ENCODE measurements at regions not wholly inside any gene's neighbourhood (a gene's known extent, or its start where the extent isn't known, plus 50 kb on each side); places are given as distances from the start of the nearest gene placed in this dataset.
"Not testable (repeated sequence)": the region's sequence is repeated elsewhere in the genome, so short reads cannot be mapped to it uniquely, and the experiment has no call there.

DNA sequence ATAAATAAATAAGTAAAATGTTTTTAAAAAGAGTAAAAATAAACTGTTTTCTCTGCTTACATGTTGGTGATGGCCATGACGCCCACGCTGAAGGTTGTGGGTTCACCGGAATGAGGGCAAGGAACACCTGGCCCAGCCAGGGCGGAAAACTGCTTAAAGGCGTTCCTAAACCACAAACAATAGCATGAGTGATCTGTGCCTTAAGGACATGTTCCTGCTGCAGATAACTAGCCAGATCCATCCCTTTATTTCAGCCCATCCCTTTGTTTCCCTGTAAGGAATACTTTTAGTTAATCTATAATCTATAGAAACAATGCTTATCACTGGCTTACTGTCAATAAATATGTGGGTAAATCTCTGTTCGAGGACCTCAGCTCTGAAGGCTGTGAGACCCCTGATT lies 63.3 kb upstream of the CEP78 start:
- H3K36me3 Mint-ChIP-seq (ENCODE audit: low read depth); POLR2A ChIA-PET; H3K27me3 Mint-ChIP-seq; DNase-seq; H3K27ac Mint-ChIP-seq; intact Hi-C loops (cut with DNase I, micrococcal nuclease); H3K9me3 Mint-ChIP-seq (ENCODE audit: low read depth); H3K4me1 Mint-ChIP-seq; CTCF ChIA-PET; ATAC-seq; H3K4me3 Mint-ChIP-seq: not testable (repeated sequence)

DNA sequence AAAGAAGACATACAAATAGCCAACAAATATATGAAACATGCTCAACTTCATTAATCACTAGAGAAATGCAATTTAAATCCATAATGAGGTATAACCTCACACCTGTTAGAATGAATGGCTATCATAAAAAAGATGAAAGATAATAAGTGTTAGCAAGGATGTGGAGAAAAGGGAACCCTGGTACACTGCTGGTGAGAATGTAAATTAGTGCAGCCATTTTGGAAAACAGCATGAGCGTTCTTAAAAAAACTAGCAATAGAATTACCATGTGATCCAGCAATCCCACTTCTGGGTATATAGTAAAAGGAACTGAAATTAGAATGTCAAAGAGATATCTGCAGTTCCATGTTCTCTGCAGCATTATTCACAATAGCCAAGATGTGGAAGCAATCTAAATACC lies 64.2 kb upstream of the CEP78 start:
- no peak overlapping the region for H3K4me3 Mint-ChIP-seq
- H3K36me3 Mint-ChIP-seq (ENCODE audit: low read depth) = no peaks in the 10 kb centered on the region
- ChIA-PET CTCF (no interaction called here), POLR2A (no interaction called here)
- no peak overlapping the region for H3K27ac Mint-ChIP-seq
- ATAC-seq (no peak), DNase-seq (no peak)
- no peaks in the 10 kb centered on the region for H3K27me3 Mint-ChIP-seq
- no peaks in the 10 kb centered on the region for H3K4me1 Mint-ChIP-seq
- intact Hi-C loops (cut with DNase I, micrococcal nuclease) = no loop called here
- no peaks in the 10 kb centered on the region for H3K9me3 Mint-ChIP-seq (ENCODE audit: low read depth)

DNA sequence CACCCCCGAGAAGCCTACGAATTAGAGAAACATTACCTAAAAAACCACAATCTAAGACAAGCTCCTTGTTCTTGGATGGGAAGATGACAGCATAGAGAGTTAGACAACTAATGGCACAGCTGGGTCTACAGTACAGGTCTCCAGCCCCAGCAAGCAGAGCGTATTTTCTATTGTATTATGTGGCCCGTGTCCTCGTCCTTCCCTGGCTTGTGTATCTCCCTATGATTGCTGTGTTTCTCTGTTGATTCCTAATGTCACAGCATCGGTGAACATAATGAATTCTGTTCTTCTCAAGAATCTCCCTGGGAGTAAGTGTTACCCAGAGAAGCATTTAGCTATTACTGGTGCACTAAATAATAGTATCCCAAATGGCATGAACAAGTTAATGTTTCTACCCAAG lies 66.8 kb upstream of the CEP78 start:
- H3K4me1 Mint-ChIP-seq = no peaks in the 10 kb centered on the region
- intact Hi-C loops (cut with DNase I, micrococcal nuclease) = no loop called here
- H3K9me3 Mint-ChIP-seq (ENCODE audit: low read depth) = peaks cover 4% of the 10 kb centered on the region
- ChIA-PET POLR2A (no interaction called here), CTCF (interaction anchor here (1.7 kb wide), 1 partner anchor 134 kb away, joined by 4 read pairs; no protein-coding TSS in a partner anchor)
- H3K36me3 Mint-ChIP-seq (ENCODE audit: low read depth) = no peaks in the 10 kb centered on the region
- ATAC-seq (no peak), DNase-seq (no peak)
- H3K4me3 Mint-ChIP-seq = no peak overlapping the region
- H3K27me3 Mint-ChIP-seq = no peaks in the 10 kb centered on the region
- no peak overlapping the region for H3K27ac Mint-ChIP-seq

DNA sequence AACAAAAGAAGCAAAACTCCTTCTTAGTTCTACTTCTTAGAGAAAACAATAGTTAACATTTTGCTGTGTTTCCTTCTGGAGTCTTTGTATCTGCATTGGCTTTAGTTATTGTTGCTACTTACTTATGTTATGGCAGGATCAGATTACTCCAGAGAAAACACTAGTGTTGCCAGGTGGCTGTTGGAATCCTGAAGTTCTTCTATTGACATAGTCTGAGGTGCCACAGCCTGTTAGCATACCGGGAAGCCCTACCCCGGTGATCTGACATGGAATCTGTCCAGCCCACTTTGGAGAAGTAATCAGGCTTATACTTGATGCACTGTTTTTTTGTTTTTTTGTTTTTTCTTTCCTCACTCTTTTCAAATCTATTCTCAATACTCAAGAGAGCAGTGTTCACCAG lies 68.5 kb upstream of the CEP78 start:
- H3K4me1 Mint-ChIP-seq = no peaks in the 10 kb centered on the region
- ChIA-PET POLR2A (no interaction called here), CTCF (no interaction called here)
- ATAC-seq = no peak
- no peak overlapping the region for H3K4me3 Mint-ChIP-seq
- H3K27ac Mint-ChIP-seq = no peak overlapping the region
- intact Hi-C loops (cut with DNase I, micrococcal nuclease) = no loop called here
- peaks cover 13% of the 10 kb centered on the region for H3K9me3 Mint-ChIP-seq (ENCODE audit: low read depth)
- H3K36me3 Mint-ChIP-seq (ENCODE audit: low read depth) = peaks cover 3% of the 10 kb centered on the region
- DNase-seq = no peak
- peaks cover 2% of the 10 kb centered on the region for H3K27me3 Mint-ChIP-seq

DNA sequence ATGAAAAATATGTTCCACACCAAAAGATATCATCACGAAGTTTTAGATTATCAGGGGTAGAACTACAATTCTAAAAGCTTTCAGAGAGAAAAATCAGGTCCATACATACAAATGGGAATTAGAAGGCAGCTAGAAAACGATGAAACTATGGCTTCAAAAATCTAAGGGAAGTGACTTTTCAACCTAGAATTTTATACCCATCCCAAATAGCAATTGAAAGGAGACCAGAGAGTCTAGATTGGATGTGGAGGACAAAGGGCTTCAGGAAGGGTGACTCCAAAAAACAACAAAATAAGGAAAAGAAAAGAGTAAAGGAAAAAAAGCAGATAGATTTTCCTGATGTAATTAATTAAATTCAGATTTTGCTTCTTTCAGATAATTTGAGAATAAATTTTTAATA lies 72.0 kb upstream of the CEP78 start:
- Mint-ChIP-seq H3K4me1 (no peaks in the 10 kb centered on the region), H3K36me3 (ENCODE audit: low read depth) (peaks cover 3% of the 10 kb centered on the region), H3K27ac (no peak overlapping the region), H3K27me3 (peaks cover 2% of the 10 kb centered on the region), H3K9me3 (ENCODE audit: low read depth) (peaks cover 13% of the 10 kb centered on the region), H3K4me3 (no peak overlapping the region)
- intact Hi-C loops (cut with DNase I, micrococcal nuclease) = no loop called here
- ATAC-seq (no peak), DNase-seq (no peak)
- ChIA-PET CTCF (no interaction called here), POLR2A (no interaction called here)

DNA sequence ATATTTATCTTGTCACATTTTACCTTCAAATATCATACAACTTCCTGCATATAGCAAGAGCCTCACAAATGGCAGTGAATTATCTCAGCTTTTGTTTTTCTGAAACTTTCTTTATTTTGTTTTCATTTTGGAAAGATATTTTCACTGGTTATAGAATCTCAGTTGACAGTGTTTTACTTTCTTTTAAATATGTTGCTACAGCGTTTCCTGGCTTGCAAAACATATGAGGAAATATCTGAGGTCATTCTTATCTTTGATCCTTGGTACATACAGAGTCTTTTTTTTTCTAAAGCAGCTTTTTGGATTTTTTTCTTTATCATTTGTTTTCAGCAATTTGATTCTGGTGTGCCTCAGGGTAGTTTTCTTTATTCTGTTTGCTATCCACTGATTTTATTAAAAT lies 77.6 kb upstream of the CEP78 start:
- H3K27me3 Mint-ChIP-seq = no peaks in the 10 kb centered on the region
- no peak overlapping the region for H3K27ac Mint-ChIP-seq
- H3K9me3 Mint-ChIP-seq (ENCODE audit: low read depth) = peaks cover 8% of the 10 kb centered on the region
- intact Hi-C loops (cut with DNase I, micrococcal nuclease) = no loop called here
- DNase-seq (no peak), ATAC-seq (no peak)
- no peaks in the 10 kb centered on the region for H3K4me1 Mint-ChIP-seq
- H3K36me3 Mint-ChIP-seq (ENCODE audit: low read depth) = no peaks in the 10 kb centered on the region
- ChIA-PET POLR2A (no interaction called here), CTCF (no interaction called here)
- H3K4me3 Mint-ChIP-seq = no peak overlapping the region

DNA sequence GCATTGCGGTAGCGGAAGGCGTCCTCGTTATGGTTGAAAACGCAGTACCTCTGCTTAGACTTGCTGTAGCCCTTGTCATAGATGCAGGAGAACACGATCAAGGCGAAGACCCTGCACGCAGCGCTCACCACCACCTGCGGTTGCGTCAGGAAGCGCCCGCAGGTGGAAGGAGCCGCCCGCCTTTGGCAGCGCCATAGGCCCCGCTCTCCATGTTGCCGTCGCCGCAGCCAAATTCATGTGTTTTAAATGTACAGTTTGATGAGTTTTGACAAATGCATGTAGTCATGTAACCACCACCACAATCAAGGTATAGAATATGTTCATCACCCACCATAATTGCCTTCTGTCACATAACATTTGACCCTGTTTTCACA lies 84.9 kb upstream of the CEP78 start:
- ChIA-PET POLR2A (no interaction called here), CTCF (no interaction called here)
- no peaks in the 10 kb centered on the region for H3K9me3 Mint-ChIP-seq (ENCODE audit: low read depth)
- no peak for ATAC-seq
- no peaks in the 10 kb centered on the region for H3K27me3 Mint-ChIP-seq
- no peak overlapping the region for H3K4me3 Mint-ChIP-seq
- intact Hi-C loops (cut with DNase I, micrococcal nuclease) = no loop called here
- H3K36me3 Mint-ChIP-seq (ENCODE audit: low read depth) = no peaks in the 10 kb centered on the region
- no peak overlapping the region for H3K27ac Mint-ChIP-seq
- H3K4me1 Mint-ChIP-seq = no peaks in the 10 kb centered on the region
- DNase-seq = no peak

DNA sequence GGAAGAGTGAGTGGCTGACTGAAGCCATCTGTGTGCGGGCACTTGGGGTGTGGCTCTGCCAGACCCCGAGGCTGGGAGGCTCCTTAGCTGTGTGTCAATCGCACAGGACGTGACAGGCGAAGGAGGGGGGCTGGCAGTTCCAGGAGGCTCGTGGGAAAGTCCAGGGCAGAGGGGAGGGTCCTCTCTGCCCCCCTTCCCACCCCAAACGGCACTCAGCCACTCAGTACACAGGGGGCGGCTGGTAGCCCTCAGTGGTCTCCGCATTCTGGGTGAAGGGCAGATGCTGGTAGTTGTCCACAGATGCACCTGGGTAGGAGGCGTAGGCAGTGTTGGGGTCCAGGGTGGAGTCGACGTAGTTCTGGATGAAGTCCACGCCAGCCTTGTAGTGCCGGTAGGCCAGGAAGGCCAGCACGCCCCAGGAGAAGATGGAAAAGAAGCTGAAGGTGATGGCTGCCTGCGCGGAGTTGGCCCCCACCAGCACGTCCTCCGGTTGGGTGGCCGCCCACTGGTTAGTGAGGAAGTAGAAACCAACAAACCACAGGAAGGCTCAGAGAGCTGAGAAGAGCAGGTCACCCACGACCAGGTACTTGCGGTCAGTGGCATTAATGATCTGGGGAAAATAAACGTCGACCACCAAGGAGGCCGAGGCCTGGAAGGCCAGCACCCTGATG lies 85.4 kb upstream of the CEP78 start:
- H3K4me1 Mint-ChIP-seq = no peaks in the 10 kb centered on the region
- ATAC-seq = no peak
- no peaks in the 10 kb centered on the region for H3K9me3 Mint-ChIP-seq (ENCODE audit: low read depth)
- intact Hi-C loops (cut with DNase I, micrococcal nuclease) = no loop called here
- DNase-seq = no peak
- no peak overlapping the region for H3K27ac Mint-ChIP-seq
- POLR2A ChIA-PET = interaction anchor here (0.7 kb wide), 1 partner anchor 862 kb away, joined by 4 read pairs; no protein-coding TSS in a partner anchor
- no peaks in the 10 kb centered on the region for H3K27me3 Mint-ChIP-seq
- H3K36me3 Mint-ChIP-seq (ENCODE audit: low read depth) = no peaks in the 10 kb centered on the region
- no peak overlapping the region for H3K4me3 Mint-ChIP-seq
- CTCF ChIA-PET = interaction anchor here (0.6 kb wide), 1 partner anchor 564 kb away, joined by 3 read pairs; no protein-coding TSS in a partner anchor

DNA sequence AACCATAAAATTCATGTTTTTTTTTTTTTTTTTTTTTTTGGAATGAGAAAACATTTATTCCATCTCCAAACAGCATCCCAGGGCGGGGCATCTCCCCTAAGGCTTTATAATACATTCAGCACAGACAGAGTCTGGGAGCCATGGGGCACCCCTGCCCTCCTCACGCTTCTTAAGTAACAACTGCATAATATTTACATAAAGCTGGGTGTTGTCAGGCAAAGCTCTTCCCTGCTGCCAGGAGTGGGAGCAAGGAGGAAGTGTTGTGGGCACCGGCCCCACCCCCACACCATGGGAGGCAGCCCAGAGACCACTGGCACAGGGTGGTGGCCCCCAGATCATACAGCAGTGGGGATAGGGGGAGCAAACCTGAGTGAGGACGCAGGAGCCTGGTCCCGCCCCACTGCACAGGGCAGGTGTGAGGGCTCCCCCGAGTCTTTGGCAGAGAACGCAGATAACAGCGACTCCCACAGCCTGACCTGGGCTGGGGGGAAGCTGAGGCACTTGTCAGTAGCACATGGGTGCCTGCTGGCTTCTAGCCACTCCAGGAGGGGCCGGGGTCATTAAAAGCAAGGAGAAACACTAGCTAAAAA lies 86.1 kb upstream of the CEP78 start:
- Mint-ChIP-seq H3K4me3 (no peak overlapping the region), H3K36me3 (ENCODE audit: low read depth) (no peaks in the 10 kb centered on the region), H3K9me3 (ENCODE audit: low read depth) (no peaks in the 10 kb centered on the region), H3K27me3 (no peaks in the 10 kb centered on the region), H3K27ac (no peak overlapping the region), H3K4me1 (no peaks in the 10 kb centered on the region)
- intact Hi-C loops (cut with DNase I, micrococcal nuclease) = no loop called here
- POLR2A ChIA-PET = interaction anchor here (0.7 kb wide), 1 partner anchor 863 kb away, joined by 4 read pairs; no protein-coding TSS in a partner anchor
- ATAC-seq (no peak), DNase-seq (no peak)
- CTCF ChIA-PET = interaction anchor here (0.6 to 1.1 kb wide), 2 partner anchors 17 to 563 kb away, joined by 3 read pairs; no protein-coding TSS in a partner anchor

DNA sequence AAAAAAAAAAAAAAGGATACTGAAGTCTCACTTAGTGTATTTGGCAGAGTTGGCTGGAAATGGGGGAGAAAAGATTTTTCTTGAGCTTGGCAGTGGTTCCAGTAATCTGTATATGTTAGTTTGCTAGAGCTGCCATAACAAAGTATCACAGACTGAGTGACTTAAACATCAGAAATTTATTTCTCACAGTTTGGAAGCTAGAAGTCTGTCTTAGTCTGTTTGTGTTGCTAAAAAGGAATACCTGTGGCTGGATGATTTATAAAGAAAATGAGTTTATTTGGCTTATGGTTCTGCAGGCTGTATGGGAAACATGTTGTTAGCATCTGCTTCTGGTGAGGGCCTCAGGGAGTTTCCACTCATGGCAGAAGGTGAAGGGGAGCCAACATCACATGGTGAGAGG lies 89.6 kb upstream of the CEP78 start:
- no peak for ATAC-seq
- CTCF ChIA-PET = interaction anchor here (0.9 kb wide), 1 partner anchor 25 kb away, joined by 4 read pairs; no protein-coding TSS in a partner anchor
- Mint-ChIP-seq H3K4me3 (no peak overlapping the region), H3K4me1 (no peaks in the 10 kb centered on the region), H3K36me3 (ENCODE audit: low read depth) (no peaks in the 10 kb centered on the region), H3K27me3 (no peaks in the 10 kb centered on the region), H3K9me3 (ENCODE audit: low read depth) (peaks cover 9% of the 10 kb centered on the region), H3K27ac (no peak overlapping the region)
- POLR2A ChIA-PET = no interaction called here
- intact Hi-C loops (cut with DNase I, micrococcal nuclease) = no loop called here
- no peak for DNase-seq

DNA sequence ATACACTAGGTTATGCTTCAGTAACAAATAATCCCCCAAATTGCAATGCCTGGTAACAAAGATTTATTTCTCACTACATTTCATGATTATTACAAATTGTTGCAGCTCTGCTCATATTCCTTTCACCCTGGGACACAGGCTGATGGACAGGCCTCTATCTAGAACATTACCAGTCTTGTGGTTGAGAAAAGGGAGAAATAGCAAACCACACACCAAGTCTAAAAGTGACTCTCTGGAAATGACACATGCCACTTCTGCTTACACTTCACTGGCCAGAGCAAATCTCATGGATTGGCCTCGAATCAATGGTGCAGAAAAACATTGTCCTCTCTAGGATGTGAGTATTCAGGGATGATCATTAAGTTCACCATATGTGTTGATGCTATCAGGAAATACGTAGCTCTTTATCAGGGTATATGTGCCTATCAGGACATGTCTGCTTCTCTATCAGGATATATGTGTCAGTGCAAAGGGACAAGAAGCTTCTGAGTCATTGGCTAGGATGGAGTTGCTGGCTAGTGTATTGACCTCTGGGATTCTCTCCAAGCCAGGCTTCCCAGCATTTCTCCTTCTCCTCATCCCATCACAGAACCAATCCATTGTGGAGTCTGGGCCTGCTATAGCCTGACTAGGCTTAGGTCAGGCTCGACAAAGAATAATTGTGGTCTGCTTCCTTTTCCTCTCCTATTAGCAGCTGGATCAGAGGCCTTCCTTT lies 91.1 kb upstream of the CEP78 start:
- H3K4me1 Mint-ChIP-seq = no peaks in the 10 kb centered on the region
- H3K27ac Mint-ChIP-seq = no peak overlapping the region

DNA sequence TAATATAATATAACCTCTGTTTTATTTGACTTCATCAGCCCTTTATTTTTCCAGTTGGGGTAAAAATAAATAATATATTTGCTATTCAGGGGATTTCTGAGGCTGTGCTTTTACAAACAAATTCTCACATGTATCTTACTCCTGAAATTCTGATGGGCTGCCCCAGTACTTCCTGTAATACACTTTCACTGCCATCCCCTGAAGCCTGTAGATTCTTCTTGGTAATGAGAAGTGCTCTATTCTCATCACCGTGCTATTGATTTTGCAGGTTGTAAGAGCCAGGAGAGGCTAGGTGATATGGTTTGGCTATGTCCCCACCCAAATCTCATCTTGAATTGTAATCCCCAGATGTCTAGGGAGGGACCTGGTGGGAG lies 91.9 kb upstream of the CEP78 start:
- POLR2A ChIA-PET = no interaction called here

More for the DNA sequence above, 91.1 kb upstream of the CEP78 start:
- intact Hi-C loops (cut with DNase I, micrococcal nuclease) = no loop called here
- ChIA-PET POLR2A (no interaction called here), CTCF (interaction anchor here (0.6 kb wide), 1 partner anchor 139 kb away, joined by 3 read pairs; no protein-coding TSS in a partner anchor)
- peaks cover 11% of the 10 kb centered on the region for H3K9me3 Mint-ChIP-seq (ENCODE audit: low read depth)
- ATAC-seq (no peak), DNase-seq (no peak)
- H3K4me3 Mint-ChIP-seq = no peak overlapping the region
- H3K27me3 Mint-ChIP-seq = no peaks in the 10 kb centered on the region
- H3K36me3 Mint-ChIP-seq (ENCODE audit: low read depth) = no peaks in the 10 kb centered on the region

More for the DNA sequence above, 91.9 kb upstream of the CEP78 start:
- CTCF ChIA-PET = no interaction called here
- Mint-ChIP-seq H3K9me3 (ENCODE audit: low read depth) (peaks cover 15% of the 10 kb centered on the region), H3K4me3 (no peak overlapping the region), H3K4me1 (no peaks in the 10 kb centered on the region), H3K36me3 (ENCODE audit: low read depth) (no peaks in the 10 kb centered on the region), H3K27me3 (no peaks in the 10 kb centered on the region), H3K27ac (no peak overlapping the region)
- DNase-seq (no peak), ATAC-seq (no peak)
- intact Hi-C loops (cut with DNase I, micrococcal nuclease) = no loop called here
